Posterior cingulate gyrus (tissue), 11 donors: ENCODE measurements at regions not wholly inside any gene's neighbourhood (a gene's known extent, or its start where the extent isn't known, plus 50 kb on each side); places are given as distances from the start of the nearest gene placed in this dataset.
"Not testable (repeated sequence)": the region's sequence is repeated elsewhere in the genome, so short reads cannot be mapped to it uniquely, and the experiment has no call there.

Experiments
- DNase-seq, 10 donors: peaks; one replicate each; pipeline versions ENCODE4 v3.0.0 to v3.0.0-alpha.2; 2020 to 2021; ENCODE audit warnings: mixed read lengths in 3 of 10
- intact Hi-C: fragments of 100-400 bp; cut with DNase I; formaldehyde crosslinking; loops from one replicate; pipeline ENCODE4 v1.15.1; 2023

- intact Hi-C loops, result no loop called here
- peak in 2 of 10 donors; percentile 29 to 66 for DNase-seq
These were observed 175.0 kb downstream of the KLF13 start for GRCh38 chr15:31501536-31502157.

GRCh38 chr15:31502541-31503229 lies 176.1 kb downstream of the KLF13 start:
- intact Hi-C loops, result no loop called here

GRCh38 chr15:31503256-31503655 lies 176.6 kb downstream of the KLF13 start:
- DNase-seq, result no peak
- intact Hi-C loops, result no loop called here

More at GRCh38 chr15:31502541-31503229, 176.1 kb downstream of the KLF13 start:
- DNase-seq, result no peak

GRCh38 chr15:31503758-31504461 lies 177.3 kb downstream of the KLF13 start:
- intact Hi-C loops, result no loop called here
- DNase-seq, result no peak

GRCh38 chr15:31504462-31504839 lies 177.8 kb downstream of the KLF13 start:
- no peak for DNase-seq
- intact Hi-C loops, result no loop called here

- intact Hi-C loops, DNase-seq: not testable (repeated sequence)
These were observed 180.9 kb downstream of the KLF13 start for GRCh38 chr15:31507573-31507972.

- intact Hi-C loops, result no loop called here
- DNase-seq, result no peak
These were observed 182.0 kb downstream of the KLF13 start for GRCh38 chr15:31508656-31509055.

- DNase-seq, result no peak
- intact Hi-C loops, result no loop called here
These were observed 183.4 kb downstream of the KLF13 start for GRCh38 chr15:31510057-31510456.

DNA sequence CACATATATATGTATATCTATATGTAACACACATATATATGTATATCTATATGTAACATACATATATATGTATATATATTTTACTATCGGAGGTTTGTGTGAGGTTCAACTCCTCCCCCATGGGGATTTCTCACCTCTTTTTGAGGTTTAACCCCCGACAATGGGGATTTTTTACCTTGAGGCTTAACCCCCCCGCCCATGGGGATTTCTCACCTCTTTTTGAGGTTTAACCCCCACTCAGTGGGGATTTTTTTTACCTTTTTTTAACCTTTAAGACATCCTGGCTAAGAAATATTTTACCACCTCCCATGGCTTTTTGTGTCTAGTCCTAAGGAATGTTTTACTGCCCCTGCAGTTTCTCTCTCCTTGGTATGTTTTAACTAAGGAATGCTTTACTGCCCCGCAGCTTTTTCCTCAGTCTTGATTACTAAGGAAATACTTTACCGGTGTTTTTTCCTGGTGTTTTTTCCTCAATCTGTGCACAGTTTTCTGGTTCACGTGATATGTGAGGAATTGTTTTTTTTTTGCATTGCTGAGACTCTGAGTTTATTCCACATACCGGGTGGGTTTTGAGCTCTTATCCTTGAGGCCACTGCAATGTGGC lies 185.2 kb downstream of the KLF13 start:
- no peak for DNase-seq
- intact Hi-C loops, result no loop called here

- intact Hi-C loops, result no loop called here
- DNase-seq, result no peak
These were observed 186.5 kb downstream of the KLF13 start for GRCh38 chr15:31513178-31513577.

- intact Hi-C loops, result no loop called here
These were observed 189.8 kb downstream of the KLF13 start for GRCh38 chr15:31516440-31516839.

GRCh38 chr15:31516874-31517273 lies 190.2 kb downstream of the KLF13 start:
- intact Hi-C loops, result no loop called here
- no peak for DNase-seq

More at GRCh38 chr15:31516440-31516839, 189.8 kb downstream of the KLF13 start:
- no peak for DNase-seq

- intact Hi-C loops, result no loop called here
- DNase-seq, result peak in 1 of 10 donors; percentile 29
These were observed 191.1 kb downstream of the KLF13 start for GRCh38 chr15:31517711-31518110.

- no peak for DNase-seq
- intact Hi-C loops, result no loop called here
These were observed 195.4 kb downstream of the KLF13 start for GRCh38 chr15:31522028-31522427.

DNA sequence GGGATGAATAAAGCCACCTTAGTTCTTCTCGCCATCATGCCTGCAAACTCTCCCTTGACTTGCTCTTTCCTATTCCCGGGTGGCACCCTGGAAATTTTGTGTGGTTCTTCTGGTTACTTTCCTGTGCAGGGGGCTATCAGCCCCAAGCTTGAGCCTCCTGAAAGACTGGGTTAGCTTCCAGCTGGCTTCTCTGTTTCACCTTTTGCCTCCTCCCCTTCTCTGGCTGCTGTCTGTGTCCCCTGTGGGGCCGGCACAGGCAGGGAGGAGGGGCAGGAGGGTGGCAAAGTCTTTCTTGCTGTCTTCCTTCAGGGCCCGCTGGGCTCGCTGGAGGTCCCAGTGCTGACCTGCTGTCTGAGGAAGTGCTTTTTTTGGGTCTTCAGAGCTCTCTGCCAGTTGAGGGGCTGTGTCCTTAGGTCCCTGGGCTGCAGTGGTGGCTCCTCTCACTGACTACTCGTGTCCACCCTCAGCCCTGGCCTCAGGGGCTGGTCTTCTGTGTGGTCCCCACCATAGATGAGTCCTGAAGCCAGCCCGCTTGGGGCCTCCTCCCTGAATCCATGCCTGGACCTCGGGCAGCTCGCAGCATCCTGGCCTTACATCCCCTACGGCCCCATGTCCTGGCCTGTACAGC lies 196.5 kb downstream of the KLF13 start:
- intact Hi-C loops, result no loop called here

GRCh38 chr15:31523655-31524049 lies 197.0 kb downstream of the KLF13 start:
- DNase-seq, result no peak
- intact Hi-C loops, result no loop called here

More for the DNA sequence above, 196.5 kb downstream of the KLF13 start:
- DNase-seq, result no peak

- no peak for DNase-seq
- intact Hi-C loops, result no loop called here
These were observed 198.6 kb downstream of the KLF13 start for GRCh38 chr15:31525185-31525695.

DNA sequence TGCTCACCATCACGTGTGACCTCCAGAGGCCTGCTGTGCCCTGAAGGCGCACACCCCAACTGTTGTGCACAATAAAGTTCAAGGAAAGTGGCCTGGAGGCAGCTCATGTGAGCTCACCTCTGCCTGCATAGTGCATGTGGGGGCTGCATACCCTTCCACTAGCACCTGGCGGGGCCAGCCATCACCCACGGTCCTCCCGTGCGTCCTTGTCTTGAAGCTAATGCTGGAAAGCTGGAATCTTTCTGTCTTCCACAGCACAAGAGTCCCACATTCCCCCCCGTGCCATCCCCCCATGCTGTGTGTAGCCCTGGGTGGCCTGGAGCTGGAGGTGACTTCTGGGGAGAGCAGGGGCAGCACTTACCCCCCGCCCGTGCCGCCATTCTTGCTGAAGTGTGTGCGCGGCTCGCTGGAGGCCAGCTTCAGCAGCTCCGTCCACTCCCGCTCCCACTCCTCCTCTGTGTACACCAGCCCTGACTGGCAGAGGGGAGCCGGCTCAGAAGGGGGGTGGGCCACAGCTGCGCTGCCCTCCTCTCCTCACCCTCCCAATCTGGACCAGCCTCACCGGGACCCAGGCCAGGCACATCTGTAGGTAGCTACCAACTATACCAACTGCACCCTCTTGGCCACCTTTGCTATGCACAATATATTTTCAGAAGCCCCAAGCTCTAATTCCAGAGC lies 199.5 kb downstream of the KLF13 start:
- intact Hi-C loops, result no loop called here
- no peak for DNase-seq

- no peak for DNase-seq
- intact Hi-C loops, result no loop called here
These were observed 200.5 kb downstream of the KLF13 start for GRCh38 chr15:31526916-31527690.
